GM19193 (cell line): ENCODE measurements at regions not wholly inside any gene's neighbourhood (a gene's known extent, or its start where the extent isn't known, plus 50 kb on each side); places are given as distances from the start of the nearest gene placed in this dataset.

ENCODE experiments used
- POLR2A ChIP-seq: IDR thresholded peaks from 4 replicates; pipeline ENCODE4 v1.6.1; 2011; ENCODE audit not compliant: insufficient read depth, insufficient read length; ENCODE audit errors: extremely low read depth

GRCh38 chr7:35988818-35989217 lies 164.2 kb upstream of the EEPD1 start:
- no peak for TF ChIP-seq POLR2A

GRCh38 chr7:35991511-35992232 lies 161.4 kb upstream of the EEPD1 start:
- TF ChIP-seq POLR2A: no peak

GRCh38 chr7:35992436-35992835 lies 160.6 kb upstream of the EEPD1 start:
- no peak for TF ChIP-seq POLR2A

- no peak for TF ChIP-seq POLR2A
These were observed 159.9 kb upstream of the EEPD1 start for GRCh38 chr7:35993113-35993512.

GRCh38 chr7:35993676-35994606 lies 159.1 kb upstream of the EEPD1 start:
- TF ChIP-seq POLR2A: no peak

GRCh38 chr7:35995334-35995733 lies 157.7 kb upstream of the EEPD1 start:
- no peak for TF ChIP-seq POLR2A

- no peak for TF ChIP-seq POLR2A
These were observed 154.6 kb upstream of the EEPD1 start for GRCh38 chr7:35998481-35998880.

GRCh38 chr7:36001546-36001945 lies 151.5 kb upstream of the EEPD1 start:
- no peak for TF ChIP-seq POLR2A

- no peak for TF ChIP-seq POLR2A
These were observed 150.2 kb upstream of the EEPD1 start for GRCh38 chr7:36002900-36003299.

GRCh38 chr7:36003343-36003742 lies 149.7 kb upstream of the EEPD1 start:
- no peak for TF ChIP-seq POLR2A

GRCh38 chr7:36005293-36005692 lies 147.8 kb upstream of the EEPD1 start:
- no peak for TF ChIP-seq POLR2A

GRCh38 chr7:36005876-36006275 lies 147.2 kb upstream of the EEPD1 start:
- TF ChIP-seq POLR2A: no peak

- no peak for TF ChIP-seq POLR2A
These were observed 146.3 kb upstream of the EEPD1 start for GRCh38 chr7:36006636-36007229.

GRCh38 chr7:36010656-36011587 lies 142.1 kb upstream of the EEPD1 start:
- TF ChIP-seq POLR2A: no peak
